HepG2 (cell line): ENCODE measurements at regions not wholly inside any gene's neighbourhood (a gene's known extent, or its start where the extent isn't known, plus 50 kb on each side); places are given as distances from the start of the nearest gene placed in this dataset.

Experiments
- ATAC-seq: fragments of 200-7000 bp; cut with Tn5 transposase; 3 replicates; pipeline ENCODE4 v1.9.1; 2020; ENCODE audit warnings: mild to moderate bottlenecking, moderate library complexity
- BruUV-seq: library from RNA; stranded (reverse); fragments of 400-500 nt; replicated peaks from 2 replicates; lab custom pipeline; 2021; lab: Mats Ljungman, UMichigan
- CTCF ChIA-PET: fragments of 300-600 bp; formaldehyde crosslinking; extraction: SDS; loops from one replicate; lab custom pipeline; 2021; ENCODE audit warnings: low total read pairs, inconsistent platforms, low intra/inter-chr PET ratio; lab: Yijun Ruan, JAX
- POLR2A ChIA-PET: fragments of 350-600 bp; sonication (Branson Sonifier 250); formaldehyde crosslinking; loops from one replicate; lab custom pipeline; 2020; ENCODE audit warnings: antibody characterized with exemption, inconsistent platforms; lab: Yijun Ruan, JAX
- DNase-seq: peaks from one replicate; pipeline ENCODE4 v3.0.0-alpha.2; 2015; ENCODE audit warnings: low spot score
- FAIRE-seq: peaks from 3 replicates; lab custom pipeline; 2011; peaks lifted over from hg19 to GRCh38; lab: Jason Lieb, UNC
- H2AFZ ChIP-seq: one replicate; pipeline ENCODE4 v1.6.1; 2011; ENCODE audit warnings: low read length, inconsistent platforms
- H3K27ac ChIP-seq: fragments of 300-600 bp; 3 replicates; pipeline ENCODE4 v1.8.0; 2011; ENCODE audit warnings: mixed run types, mild to moderate bottlenecking, mixed read lengths, low read length, inconsistent platforms; ENCODE audit not compliant: insufficient read depth; ENCODE audit errors: extremely low read length
- H3K27me3 ChIP-seq, 2 experiments: fragments of 200-600 bp in 1 of 2; 2 replicates in 1 of 2; 3 replicates in 1 of 2; pipeline versions ENCODE4 v1.6.0 to v1.8.0; 2011; ENCODE audit warnings: low read length in 2 of 2, mild to moderate bottlenecking in 2 of 2, moderate library complexity in 2 of 2, inconsistent platforms in 1 of 2; ENCODE audit not compliant: insufficient read depth in 2 of 2, control insufficient read depth in 1 of 2
- H3K36me3 ChIP-seq, 2 experiments: fragments of 200-600 bp in 1 of 2; replicated peaks in 1 of 2; 2 replicates in 1 of 2; 3 replicates in 1 of 2; pipeline versions ENCODE4 v1.5.1 to v1.8.0; 2011; ENCODE audit warnings: low read length in 2 of 2, inconsistent platforms in 1 of 2; ENCODE audit not compliant: insufficient read depth in 2 of 2, control insufficient read depth in 1 of 2
- H3K4me1 ChIP-seq: 2 replicates; pipeline ENCODE4 v1.5.1; 2012; ENCODE audit warnings: low read length, inconsistent platforms; ENCODE audit not compliant: insufficient read depth
- H3K4me2 ChIP-seq: 2 replicates; pipeline ENCODE4 v1.6.0; 2011; ENCODE audit warnings: low read depth, low read length, inconsistent platforms
- H3K4me3 ChIP-seq, 3 experiments: fragments of 200-600 bp in 1 of 3; sonication (generic), shearing (Covaris generic) in 1 of 3; replicated peaks in 1 of 3; 2 replicates each; pipeline ENCODE4 v1.5.1; 2011 to 2016; ENCODE audit warnings: low read length in 3 of 3, inconsistent platforms in 2 of 3, low read depth in 2 of 3, mild to moderate bottlenecking in 2 of 3, control low read depth in 1 of 3, mixed read lengths in 1 of 3; ENCODE audit not compliant: insufficient read depth in 1 of 3
- H3K79me2 ChIP-seq: one replicate; pipeline ENCODE4 v1.6.1; 2011; ENCODE audit warnings: low read length, inconsistent platforms; ENCODE audit not compliant: insufficient read depth
- H3K9ac ChIP-seq: 2 replicates; pipeline ENCODE4 v1.6.0; 2011; ENCODE audit warnings: mild to moderate bottlenecking, low read depth, low read length, inconsistent platforms; ENCODE audit not compliant: insufficient read depth
- H3K9me3 ChIP-seq: 2 replicates; pipeline ENCODE4 v1.5.1; 2012; ENCODE audit warnings: mild to moderate bottlenecking, low read length
- H4K20me1 ChIP-seq: 2 replicates; pipeline ENCODE4 v1.6.0; 2011; ENCODE audit warnings: inconsistent platforms, mild to moderate bottlenecking, low read length, moderate library complexity; ENCODE audit not compliant: insufficient read depth
- HMGXB3 ChIP-seq: sonication (generic); formaldehyde crosslinking; IDR thresholded peaks from 2 replicates; pipeline ENCODE4 v1.4.0; 2020; ENCODE audit warnings: missing genetic modification reagents, borderline replicate concordance
- MAFF ChIP-seq: IDR thresholded peaks from 2 replicates; pipeline ENCODE4 v1.6.1; 2011; ENCODE audit warnings: low read depth, low read length, improper control_type of control experiment
- REST ChIP-seq, 2 experiments: IDR thresholded peaks; 2 replicates each; pipeline ENCODE4 v1.6.1; 2011 to 2012; ENCODE audit warnings: low read length in 2 of 2, borderline replicate concordance in 1 of 2, low read depth in 1 of 2, mild to moderate bottlenecking in 1 of 2, moderate library complexity in 1 of 2
- RNF219 ChIP-seq: sonication (generic); formaldehyde crosslinking; IDR thresholded peaks from 2 replicates; pipeline ENCODE4 v1.5.0; 2020; ENCODE audit warnings: mild to moderate bottlenecking, missing genetic modification reagents
- STAT5B ChIP-seq: sonication (generic); formaldehyde crosslinking; IDR thresholded peaks from 2 replicates; pipeline ENCODE4 v1.4.0; 2020; ENCODE audit warnings: missing genetic modification reagents
- YEATS2 ChIP-seq: sonication (generic); formaldehyde crosslinking; IDR thresholded peaks from 2 replicates; pipeline ENCODE4 v1.4.0; 2020; ENCODE audit warnings: missing genetic modification reagents, borderline replicate concordance
- ZBTB25 ChIP-seq: IDR thresholded peaks from 2 replicates; pipeline ENCODE4 v1.6.1; 2018; ENCODE audit warnings: missing genetic modification reagents
- ZNF282 ChIP-seq: fragments of 450-650 bp; IDR thresholded peaks from 2 replicates; pipeline ENCODE4 v1.6.1; 2018; ENCODE audit not compliant: partially characterized antibody
- ZNF414 ChIP-seq: sonication (generic); formaldehyde crosslinking; IDR thresholded peaks from 2 replicates; pipeline ENCODE4 v1.5.0; 2020; ENCODE audit warnings: missing genetic modification reagents
- ZNF597 ChIP-seq: sonication (generic); formaldehyde crosslinking; IDR thresholded peaks from 2 replicates; pipeline ENCODE4 v1.5.0; 2020; ENCODE audit warnings: missing genetic modification reagents
- ZNF749 ChIP-seq: sonication (generic); formaldehyde crosslinking; IDR thresholded peaks from 2 replicates; pipeline ENCODE4 v1.8.0; 2022; ENCODE audit warnings: mild to moderate bottlenecking, missing genetic modification reagents, moderate library complexity, borderline replicate concordance
- WGBS: methylation state at CpG from one replicate; pipeline ENCODE4 v1.1.6; 2017; ENCODE audit warnings: low lambda C conversion rate; 5-methylcytosine and 5-hydroxymethylcytosine counted together
- in situ Hi-C: cut with HindIII; loops from 2 replicates; pipeline ENCODE4 v1.10.0; 2017; ENCODE audit warnings: low pct_unique_long_range_greater_than_20kb; ENCODE audit not compliant: extremely low pct_ligation_motif_present
- intact Hi-C: fragments of 100-400 bp; cut with micrococcal nuclease; formaldehyde crosslinking; loops from one replicate; pipeline ENCODE4 v1.10.0; 2022; ENCODE audit not compliant: unreplicated experiment

GRCh38 chr20:53847837-53848170 is 222.6 kb downstream of the BCAS1 start:
- ChIA-PET CTCF (no interaction called here), POLR2A (interaction anchor here (1.0 to 2.1 kb wide), 2 partner anchors 18 to 253 kb away, joined by 3 to 4 read pairs; partner anchors contain the start of gene ZNF217)
- H3K27me3 ChIP-seq, result no peaks in the 10 kb centered on the region; a peak in 1 of 5 replicates
- no peaks in the 10 kb centered on the region for H3K79me2 ChIP-seq
- H3K9me3 ChIP-seq, result no peaks in the 10 kb centered on the region
- 99% methylated on average over 2 of the region's 2 CpGs for WGBS
- H3K4me1 ChIP-seq, result peaks cover 26% of the 10 kb centered on the region
- no peak overlapping the region for H3K4me3 ChIP-seq
- DNase-seq (no peak), FAIRE-seq (no peak), ATAC-seq (no peak)
- intact Hi-C loops, result no loop called here
- no peaks in the 10 kb centered on the region for H4K20me1 ChIP-seq
- H3K27ac ChIP-seq, result no peak overlapping the region
- H3K36me3 ChIP-seq, result no peaks in the 10 kb centered on the region
- H2AFZ ChIP-seq, result no peak overlapping the region
- in situ Hi-C loops, result no loop called here
- no peak overlapping the region for H3K4me2 ChIP-seq
- no peak overlapping the region for H3K9ac ChIP-seq
- no TSS peak for BruUV-seq
- no peak for TF ChIP-seq REST (IDR thresholded peaks at IDR 0.05; ENCODE audit: borderline replicate concordance in 1 of 2, low read depth in 1 of 2, low read length in 2 of 2)
- no peak for TF ChIP-seq ZNF597 (CRISPR knock-in tag)
- no peak for TF ChIP-seq RNF219 (CRISPR knock-in tag)
- no peak for TF ChIP-seq STAT5B (CRISPR knock-in tag)
- no peak for TF ChIP-seq ZNF414 (CRISPR knock-in tag)
- no peak for TF ChIP-seq ZNF282
- no peak for TF ChIP-seq ZBTB25 (CRISPR knock-in tag)
- no peak for TF ChIP-seq MAFF
- no peak for TF ChIP-seq YEATS2 (CRISPR knock-in tag)
- no peak for TF ChIP-seq HMGXB3 (CRISPR knock-in tag)
- no peak for TF ChIP-seq ZNF749 (CRISPR knock-in tag)
